GM21723 (cell line): ENCODE measurements at regions not wholly inside any gene's neighbourhood (a gene's known extent, or its start where the extent isn't known, plus 50 kb on each side); places are given as distances from the start of the nearest gene placed in this dataset.
"Not testable (repeated sequence)": the region's sequence is repeated elsewhere in the genome, so short reads cannot be mapped to it uniquely, and the experiment has no call there.

ENCODE experiments used
- ATAC-seq: cut with Tn5 transposase; IDR thresholded peaks from one replicate; pipeline ENCODE4 v1.9.1; 2021; ENCODE audit warnings: mild to moderate bottlenecking, moderate library complexity; ENCODE audit not compliant: unreplicated experiment

DNA sequence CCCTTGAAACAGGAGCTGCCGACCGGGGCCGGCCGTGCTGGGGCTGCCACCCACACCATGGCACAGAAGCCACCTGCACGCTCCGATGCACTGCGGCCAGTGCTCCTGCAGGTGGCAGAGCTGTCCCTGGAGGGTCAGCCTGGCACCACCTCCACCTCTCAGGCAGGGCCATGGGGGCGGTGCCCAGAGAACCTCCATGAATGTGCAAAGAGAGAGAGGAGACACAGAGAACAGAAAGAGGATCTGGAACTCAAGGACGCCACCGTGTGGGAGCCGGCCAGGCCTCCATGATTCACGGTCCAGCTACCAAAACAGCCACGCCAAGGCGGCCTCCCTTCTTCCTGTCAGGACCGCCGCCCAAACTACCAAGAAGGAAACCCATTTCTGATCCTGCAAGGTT is 5397.7 kb upstream of the TPTE start:
- ATAC-seq, result not testable (repeated sequence)

DNA sequence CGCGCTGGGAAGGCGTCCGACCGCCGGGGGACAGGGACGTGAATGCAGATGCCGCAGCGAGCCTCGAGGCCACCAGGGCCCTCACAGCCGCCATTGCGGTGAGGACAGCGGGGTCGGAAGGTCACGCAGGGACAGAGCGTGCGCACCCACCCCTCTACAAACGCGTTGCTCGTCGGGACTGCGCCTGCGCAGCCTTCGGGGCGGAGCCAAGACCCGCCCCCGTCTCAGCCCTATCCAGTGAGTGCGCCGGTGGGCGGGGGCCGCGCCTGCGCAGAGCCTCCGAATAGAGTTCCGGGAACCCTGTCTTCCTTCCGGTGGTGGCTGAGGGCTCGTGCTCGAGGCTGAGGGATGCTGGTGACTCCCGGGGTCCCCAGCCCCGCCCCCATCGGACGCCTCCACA is 5393.1 kb upstream of the TPTE start:
- peak; percentile 67 for ATAC-seq

DNA sequence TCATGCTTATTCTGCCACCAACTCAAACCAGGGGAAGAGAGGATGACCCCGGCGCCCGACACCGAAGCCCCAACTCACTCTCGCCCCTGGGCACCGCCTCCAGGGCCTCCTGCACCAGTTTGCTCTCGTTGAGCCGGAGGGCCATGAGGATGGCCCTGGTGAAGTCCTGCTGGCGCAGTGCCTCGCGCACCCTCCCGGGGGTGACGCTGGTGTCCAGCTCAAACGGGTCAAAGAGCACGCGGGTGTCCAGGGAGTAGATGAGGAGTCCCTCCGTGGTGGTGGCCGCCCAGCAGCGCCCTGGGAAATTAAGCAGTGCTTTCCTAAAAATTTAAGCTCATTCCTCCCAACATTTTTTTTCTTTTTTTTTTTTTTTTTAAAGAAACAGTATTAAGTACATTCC is 5387.6 kb upstream of the TPTE start:
- ATAC-seq, result not testable (repeated sequence)

DNA sequence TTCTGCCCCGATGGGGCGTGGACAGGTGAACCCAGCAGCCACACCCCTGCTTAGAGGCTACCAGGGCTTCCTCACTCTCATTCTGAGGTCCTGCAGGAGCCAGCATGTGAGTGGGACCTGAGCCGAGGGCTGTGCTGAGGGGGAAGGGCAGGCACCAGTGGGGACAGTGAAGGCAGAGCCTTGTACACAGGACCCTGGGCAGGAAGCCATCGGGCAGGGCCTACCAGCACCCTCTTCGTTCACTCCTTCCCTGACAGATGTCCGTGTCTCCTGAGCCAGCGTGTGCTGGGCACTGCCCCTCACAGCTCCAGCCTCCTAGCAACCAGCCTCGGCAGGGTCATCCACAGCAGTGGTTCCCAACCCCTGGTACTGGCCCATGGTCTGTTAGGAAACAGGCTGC is 5385.0 kb upstream of the TPTE start:
- ATAC-seq, result not testable (repeated sequence)

DNA sequence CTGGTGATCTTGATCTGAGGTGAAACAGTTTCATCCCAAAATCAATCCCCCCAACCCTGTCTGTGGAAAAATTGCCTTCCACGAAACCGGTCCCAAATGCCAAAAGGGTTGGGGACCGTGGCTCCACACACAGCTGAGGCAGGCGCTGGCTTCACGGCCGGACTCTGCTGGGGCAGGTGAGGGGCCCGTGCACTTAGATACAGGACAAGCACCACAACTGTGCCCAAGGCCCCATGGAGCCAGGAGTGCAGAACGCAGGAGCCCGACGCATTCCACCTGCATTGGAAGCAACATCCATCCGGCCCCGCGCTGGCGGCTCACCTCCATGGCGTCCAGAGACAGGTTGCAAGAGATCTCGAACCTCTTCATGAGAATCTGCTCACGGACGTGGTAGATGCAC is 5384.4 kb upstream of the TPTE start:
- not testable (repeated sequence) for ATAC-seq

DNA sequence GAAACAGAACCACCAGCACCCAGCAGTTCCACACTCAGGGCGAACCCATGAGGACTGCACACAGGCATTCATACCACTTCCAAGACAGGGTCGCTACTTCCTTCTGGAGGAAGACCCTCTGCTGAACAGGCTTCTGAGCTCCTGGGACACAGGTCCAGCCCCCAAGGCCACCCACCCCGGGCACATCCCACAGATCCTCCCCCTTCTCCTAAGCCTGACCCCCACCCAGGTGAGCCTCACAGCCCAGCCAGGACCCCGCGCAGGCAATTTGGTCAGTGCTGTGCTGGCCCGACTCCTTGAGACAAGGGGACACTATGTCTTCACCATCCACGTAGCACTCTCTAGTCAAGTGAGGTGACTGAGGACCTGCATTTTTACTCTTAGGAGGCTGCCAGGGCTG is 5382.7 kb upstream of the TPTE start:
- ATAC-seq, result not testable (repeated sequence)

DNA sequence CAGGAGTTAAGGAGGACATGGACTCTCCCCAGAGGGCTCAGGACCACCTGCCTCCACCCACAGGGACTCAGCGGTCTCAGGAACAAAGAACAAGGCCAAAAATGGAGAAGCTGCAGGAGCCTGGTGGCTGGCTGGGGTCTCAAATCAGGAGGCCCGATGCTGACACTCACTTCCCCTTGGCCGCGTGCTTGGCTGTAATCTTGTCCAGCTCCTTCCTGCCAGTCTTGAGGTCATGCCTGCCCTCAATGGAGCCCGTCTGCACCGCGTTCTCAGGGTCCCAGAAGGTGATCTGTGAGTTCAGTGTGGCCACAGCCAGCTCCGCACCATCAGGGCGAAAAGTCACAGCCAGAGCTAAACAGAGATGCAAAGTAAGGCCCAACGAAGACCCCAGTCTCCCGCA is 5381.9 kb upstream of the TPTE start:
- ATAC-seq, result not testable (repeated sequence)

DNA sequence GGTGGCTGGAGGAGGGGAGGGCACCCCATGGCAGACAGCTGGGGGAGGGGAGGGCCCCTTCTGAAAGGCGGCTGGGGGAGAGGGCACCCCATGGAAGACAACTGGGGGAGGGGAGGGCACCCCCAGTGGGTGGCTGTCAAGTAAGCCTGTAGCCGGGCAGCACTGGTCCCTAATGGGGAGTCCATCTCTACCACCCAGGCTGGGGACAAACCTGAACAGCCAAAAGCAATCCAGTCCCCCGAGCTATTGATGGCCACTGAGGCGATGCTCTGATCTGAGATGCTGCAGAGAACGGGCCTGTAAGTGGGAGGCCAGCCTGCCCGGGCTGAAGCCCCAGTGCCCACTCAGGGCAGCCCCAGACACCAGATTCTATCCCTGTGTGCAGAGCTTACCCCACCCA is 5378.4 kb upstream of the TPTE start:
- not testable (repeated sequence) for ATAC-seq

DNA sequence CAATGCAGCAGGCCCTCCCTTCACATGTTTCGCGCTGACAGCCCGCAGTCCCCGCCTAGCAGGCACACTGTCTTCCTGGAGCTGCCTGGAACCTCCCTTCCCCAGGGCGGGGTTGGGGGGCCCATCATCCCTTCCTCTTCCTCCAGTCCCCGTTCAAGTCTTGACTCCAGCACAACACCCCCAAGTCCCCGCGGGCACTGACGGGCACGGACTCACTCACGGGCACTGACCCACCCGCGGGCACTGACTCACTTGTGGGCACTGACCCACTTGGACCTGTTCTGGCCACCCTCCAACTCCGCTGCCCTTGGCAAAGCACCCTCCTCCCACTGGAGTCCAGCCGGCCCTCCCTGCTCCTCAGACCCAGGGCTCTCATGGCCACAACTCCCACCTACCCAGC is 5376.7 kb upstream of the TPTE start:
- ATAC-seq, result not testable (repeated sequence)

DNA sequence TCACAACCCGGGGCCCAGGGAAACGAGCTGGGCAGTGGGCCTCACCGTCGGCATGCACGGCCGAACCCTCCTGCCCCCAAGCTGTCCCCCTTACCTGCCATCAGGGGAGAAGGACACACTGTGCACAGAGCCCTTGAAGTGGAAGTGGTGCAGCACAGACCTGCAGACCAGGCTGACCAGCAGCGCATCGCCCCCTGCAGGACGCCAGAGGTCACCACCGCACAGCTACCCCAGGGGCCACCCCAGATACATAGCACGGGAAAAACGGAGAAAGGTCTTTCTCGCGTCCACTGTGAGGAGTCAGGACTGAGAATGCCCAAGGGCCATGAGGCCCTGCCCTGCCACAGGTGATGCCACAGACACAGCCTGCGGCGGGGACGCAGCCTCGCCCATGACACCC is 5373.7 kb upstream of the TPTE start:
- not testable (repeated sequence) for ATAC-seq

DNA sequence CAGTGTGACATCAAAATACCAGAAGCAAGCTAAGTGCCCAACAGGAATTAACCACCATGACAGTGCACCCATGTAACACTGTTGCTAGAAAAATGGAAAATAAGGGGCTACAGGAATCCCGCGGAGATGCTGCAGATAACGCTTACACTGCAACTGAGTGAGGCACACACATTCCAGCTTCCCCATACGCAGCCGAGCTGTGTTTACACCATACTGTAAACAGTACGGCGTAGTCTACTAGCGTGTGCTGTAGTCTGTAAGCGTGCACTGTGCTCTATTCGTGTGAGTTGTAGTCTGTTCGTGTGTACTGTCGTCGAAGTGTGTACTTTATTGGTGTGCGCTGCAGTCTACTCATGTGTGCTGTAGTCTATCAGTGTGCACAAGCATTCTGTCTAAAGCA is 5372.2 kb upstream of the TPTE start:
- not testable (repeated sequence) for ATAC-seq

DNA sequence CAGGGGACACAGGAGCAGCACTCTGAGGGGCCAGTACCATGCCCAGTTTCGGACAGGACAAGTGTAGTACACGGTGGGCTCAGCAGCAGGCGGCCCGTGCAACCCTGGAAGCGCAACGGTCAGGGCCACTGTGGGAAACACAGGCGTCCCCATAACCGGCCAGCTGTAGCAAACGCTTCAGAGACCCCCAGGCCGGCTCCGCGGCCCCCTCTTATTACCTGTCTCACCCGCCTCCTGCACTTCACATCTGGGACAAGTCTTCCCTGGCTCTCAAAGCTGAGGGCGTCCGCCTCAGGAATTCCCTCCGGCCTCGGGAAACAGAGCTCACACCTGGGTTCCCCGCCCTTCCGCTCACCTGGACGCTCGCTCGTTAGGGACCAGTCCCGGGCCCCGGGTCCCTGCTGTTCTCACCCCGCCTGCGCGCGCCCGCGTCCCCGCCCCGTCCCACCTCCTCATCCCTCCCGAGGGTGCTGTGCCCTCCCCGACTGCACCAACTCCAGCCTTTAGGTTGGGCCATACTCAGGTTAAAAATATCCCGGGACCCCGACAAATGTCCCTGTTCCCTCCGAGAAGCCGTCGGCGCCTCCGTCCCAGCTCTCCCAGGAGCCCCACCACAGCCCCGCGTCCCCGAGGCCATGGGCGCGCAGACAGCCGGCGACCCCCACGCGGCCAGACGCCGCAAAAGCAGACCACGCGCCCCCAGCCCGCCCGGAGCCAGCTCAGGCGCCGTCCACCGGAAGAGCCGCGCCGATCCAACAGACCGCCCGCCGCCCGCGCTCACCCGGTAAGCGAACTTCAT is 5367.3 kb upstream of the TPTE start:
- ATAC-seq, result peak; percentile 21

DNA sequence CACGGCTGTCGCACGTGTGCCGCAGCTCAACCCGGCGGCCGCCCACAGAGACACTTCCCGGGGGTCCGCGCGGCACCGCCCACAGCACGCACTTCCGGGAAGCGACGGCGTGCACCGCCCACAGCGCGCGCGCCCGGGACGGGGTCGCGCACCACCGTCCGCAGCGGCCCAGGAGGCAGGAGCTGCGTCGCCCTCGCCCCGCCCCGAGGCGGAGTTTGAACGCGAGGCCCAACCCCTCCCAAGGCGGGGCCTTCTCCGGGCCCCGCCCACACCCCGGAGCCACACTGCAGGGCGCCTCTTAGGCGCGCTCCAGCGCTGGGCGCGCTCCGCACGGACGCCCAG is 5366.8 kb upstream of the TPTE start:
- peak; percentile 97 for ATAC-seq

DNA sequence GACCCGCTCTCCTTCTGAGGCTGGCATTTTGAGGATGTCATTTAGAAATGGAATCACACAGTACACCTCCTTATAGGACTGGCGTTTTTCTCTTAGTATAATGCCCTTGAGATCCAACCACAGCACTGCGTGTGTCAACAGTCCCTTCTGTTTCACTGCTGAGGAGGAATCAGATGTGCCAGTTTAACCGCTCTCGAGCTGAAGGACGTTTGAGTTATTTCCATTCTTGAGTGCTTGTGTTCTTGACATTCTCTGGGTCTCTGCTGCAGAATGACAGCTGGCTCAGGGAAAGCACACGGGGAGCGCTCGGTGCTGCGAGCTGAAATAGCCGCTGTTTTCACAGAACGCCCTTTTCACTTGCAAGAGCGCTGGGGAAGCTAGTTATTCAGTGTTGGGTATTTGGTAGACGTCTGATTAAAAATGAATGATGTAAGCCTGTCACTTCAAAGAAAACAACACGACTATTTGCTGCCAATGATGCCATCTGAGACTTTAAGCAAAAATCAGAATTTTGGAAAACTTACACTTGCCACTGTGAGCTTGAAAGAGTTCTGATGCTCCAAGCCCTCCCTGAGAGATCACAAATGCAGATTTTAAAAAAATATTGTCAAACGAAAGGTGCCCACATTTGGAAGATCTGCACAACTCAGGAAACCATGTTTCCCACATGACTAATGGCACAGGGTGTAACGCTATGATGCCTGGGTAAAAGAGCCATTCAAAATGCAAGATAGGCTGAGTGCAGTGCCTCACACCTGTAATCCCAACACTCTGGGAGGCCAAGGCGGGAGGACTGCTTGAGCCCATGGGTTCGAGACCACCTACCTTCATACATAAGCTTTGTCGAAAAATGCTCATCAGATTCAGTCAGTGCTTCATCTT is 5358.4 kb upstream of the TPTE start:
- not testable (repeated sequence) for ATAC-seq

DNA sequence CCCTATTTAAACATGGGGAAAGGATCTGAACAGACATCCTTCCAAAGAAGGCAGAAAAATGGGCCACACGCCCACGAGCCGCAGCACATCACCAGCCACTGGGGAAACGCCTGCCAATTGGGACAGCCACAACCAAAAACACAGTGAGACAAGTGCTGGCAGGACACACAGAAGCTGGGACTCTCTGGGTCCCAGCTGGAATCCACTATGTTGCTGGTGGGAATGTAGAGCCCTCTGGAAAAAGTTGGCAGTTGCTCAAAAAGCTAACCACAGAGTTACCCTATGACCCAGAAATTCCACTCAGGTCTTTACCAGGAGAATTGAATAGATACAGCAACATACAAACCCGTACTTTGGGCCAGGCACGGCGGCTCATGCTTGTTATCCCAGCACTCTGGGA is 5355.6 kb upstream of the TPTE start:
- ATAC-seq, result not testable (repeated sequence)
